ENCODE measurements at regions not wholly inside any gene's neighbourhood (a gene's known extent, or its start where the extent isn't known, plus 50 kb on each side); places are given as distances from the start of the nearest gene placed in this dataset.

DNA sequence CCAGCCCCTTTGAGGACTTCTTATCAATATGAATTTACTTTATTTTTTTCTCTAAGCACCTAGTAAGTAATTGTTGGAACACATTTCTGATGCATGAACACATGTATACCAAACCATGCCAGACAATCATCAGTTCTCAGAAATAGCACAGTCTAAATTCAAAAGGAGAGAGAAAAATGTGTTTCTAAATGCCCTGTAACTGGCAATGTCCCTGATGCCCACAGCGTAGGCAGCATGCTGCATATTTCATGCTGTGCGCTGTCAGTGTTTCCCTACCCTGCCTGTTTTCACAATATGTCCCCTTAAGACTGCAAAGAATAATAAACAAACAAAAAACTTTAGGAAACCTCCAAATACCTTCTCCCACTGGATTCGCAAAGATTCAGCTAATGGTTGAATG, 881.0 kb upstream of the CHAC2 start:
- intact Hi-C loops (cut with DNase I): loop anchor here in 1 of 10 donors (2.0 kb wide), 1 partner anchor 66 kb away; no protein-coding TSS in a partner anchor
- H3K4me1 ChIP-seq: no peaks in the 10 kb centered on the region
- TF ChIP-seq, protein P1, sequence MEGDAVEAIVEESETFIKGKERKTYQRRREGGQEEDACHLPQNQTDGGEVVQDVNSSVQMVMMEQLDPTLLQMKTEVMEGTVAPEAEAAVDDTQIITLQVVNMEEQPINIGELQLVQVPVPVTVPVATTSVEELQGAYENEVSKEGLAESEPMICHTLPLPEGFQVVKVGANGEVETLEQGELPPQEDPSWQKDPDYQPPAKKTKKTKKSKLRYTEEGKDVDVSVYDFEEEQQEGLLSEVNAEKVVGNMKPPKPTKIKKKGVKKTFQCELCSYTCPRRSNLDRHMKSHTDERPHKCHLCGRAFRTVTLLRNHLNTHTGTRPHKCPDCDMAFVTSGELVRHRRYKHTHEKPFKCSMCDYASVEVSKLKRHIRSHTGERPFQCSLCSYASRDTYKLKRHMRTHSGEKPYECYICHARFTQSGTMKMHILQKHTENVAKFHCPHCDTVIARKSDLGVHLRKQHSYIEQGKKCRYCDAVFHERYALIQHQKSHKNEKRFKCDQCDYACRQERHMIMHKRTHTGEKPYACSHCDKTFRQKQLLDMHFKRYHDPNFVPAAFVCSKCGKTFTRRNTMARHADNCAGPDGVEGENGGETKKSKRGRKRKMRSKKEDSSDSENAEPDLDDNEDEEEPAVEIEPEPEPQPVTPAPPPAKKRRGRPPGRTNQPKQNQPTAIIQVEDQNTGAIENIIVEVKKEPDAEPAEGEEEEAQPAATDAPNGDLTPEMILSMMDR (IDR thresholded peaks at IDR 0.05): no peak
- H3K27ac ChIP-seq: no peak overlapping the region
- DNase-seq (no peak), ATAC-seq (no peak)
- no peak overlapping the region for H3K4me3 ChIP-seq
- 92% methylated on average over 3 of the region's 3 CpGs for WGBS, 2 donors
- peaks cover 0 to 14% (median 2%) of the 10 kb centered on the region in 11 donors for H3K9me3 ChIP-seq
- H3K36me3 ChIP-seq: no peaks in the 10 kb centered on the region
- no peaks in the 10 kb centered on the region for H3K27me3 ChIP-seq

DNA sequence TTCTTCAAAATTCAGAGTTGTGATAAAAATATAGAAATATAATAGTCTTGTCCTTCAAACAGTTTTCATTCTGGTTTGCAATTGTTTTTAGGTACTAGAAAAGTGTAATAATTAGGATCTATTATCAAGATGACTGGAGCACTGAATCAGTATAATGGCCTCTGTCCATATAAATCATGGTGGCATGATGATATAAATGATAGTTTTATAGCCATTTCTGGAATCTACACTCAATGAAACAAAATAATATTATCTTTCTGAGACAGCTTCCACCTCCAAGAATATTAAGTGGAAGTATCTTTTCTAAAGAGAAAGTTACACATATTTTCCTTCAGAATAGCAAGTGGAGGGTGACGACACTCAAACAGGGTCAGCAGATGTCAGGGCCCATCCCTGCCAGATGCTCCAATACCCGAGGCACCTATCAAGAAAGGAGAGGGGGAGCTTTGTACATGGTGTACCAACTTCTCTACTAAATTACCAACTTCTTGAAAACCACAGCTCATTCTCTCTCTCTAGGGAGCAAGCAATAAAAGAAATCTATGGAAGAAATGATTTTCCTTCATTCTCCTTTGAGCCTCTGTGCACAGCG, 882.7 kb upstream of the CHAC2 start:
- no peaks in the 10 kb centered on the region for H3K27me3 ChIP-seq
- H3K4me3 ChIP-seq: no peak overlapping the region
- 67 to 78% methylated on average over 3 of the region's 3 CpGs for WGBS, 2 donors
- intact Hi-C loops (cut with DNase I): no loop called here
- H3K9me3 ChIP-seq: no peaks in the 10 kb centered on the region
- DNase-seq: no peak
- no peak for ATAC-seq
- TF ChIP-seq, protein P1 (IDR thresholded peaks at IDR 0.05): no peak
- H3K27ac ChIP-seq: no peak overlapping the region
- H3K36me3 ChIP-seq: no peaks in the 10 kb centered on the region
- H3K4me1 ChIP-seq: no peaks in the 10 kb centered on the region

DNA sequence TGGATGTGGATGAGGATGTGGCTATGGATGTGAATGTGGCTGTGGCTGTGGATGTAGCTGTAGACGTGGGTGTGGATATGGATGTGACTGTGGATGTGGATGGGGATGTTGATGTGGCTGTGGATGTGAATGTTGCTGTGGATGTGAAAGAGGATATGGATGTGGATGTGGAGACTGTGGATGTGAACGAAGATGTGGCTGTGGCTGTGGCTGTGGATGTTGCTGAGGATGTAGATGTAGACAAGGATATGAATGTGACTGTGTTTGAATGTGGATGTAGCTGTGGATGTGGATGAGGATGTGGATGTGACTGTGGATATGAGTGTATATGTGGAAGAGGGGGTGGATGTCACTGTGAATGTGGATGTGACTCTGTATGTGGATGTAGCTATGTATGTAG, 884.6 kb upstream of the CHAC2 start:
- ATAC-seq: no peak

DNA sequence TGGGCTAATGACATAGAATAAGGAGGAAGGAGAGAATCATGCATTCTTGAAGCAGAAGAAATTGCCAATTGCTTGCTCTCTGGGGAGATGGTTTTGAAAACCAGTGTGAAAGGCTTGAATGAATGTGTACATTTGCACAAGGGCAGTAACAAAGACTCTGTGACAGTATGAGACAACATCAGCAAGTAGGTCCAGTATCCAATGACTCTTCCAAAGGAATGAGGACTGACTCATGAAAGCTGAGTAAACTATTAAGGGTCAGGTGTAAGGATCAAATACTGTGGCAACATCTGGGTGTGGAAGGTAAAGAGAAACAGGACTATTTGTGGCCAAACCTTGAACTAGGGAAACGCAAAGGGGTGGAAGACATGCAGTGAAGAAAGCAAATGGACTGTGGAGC, 886.0 kb upstream of the CHAC2 start:
- TF ChIP-seq, protein P1 (IDR thresholded peaks at IDR 0.05): no peak

More for the DNA sequence above, 884.6 kb upstream of the CHAC2 start:
- intact Hi-C loops (cut with DNase I): no loop called here
- 73 to 86% methylated on average over 2 of the region's 2 CpGs for WGBS, 2 donors
- H3K27ac ChIP-seq: no peak overlapping the region
- DNase-seq: no peak
- H3K9me3 ChIP-seq: no peaks in the 10 kb centered on the region
- no peaks in the 10 kb centered on the region for H3K27me3 ChIP-seq
- no peaks in the 10 kb centered on the region for H3K4me1 ChIP-seq
- no peaks in the 10 kb centered on the region for H3K36me3 ChIP-seq
- H3K4me3 ChIP-seq: no peak overlapping the region
- TF ChIP-seq, protein P1 (IDR thresholded peaks at IDR 0.05): no peak

More for the DNA sequence above, 886.0 kb upstream of the CHAC2 start:
- Histone ChIP-seq H3K9me3 (no peaks in the 10 kb centered on the region), H3K27ac (no peak overlapping the region), H3K4me3 (no peak overlapping the region), H3K27me3 (no peaks in the 10 kb centered on the region), H3K4me1 (no peaks in the 10 kb centered on the region), H3K36me3 (no peaks in the 10 kb centered on the region)
- intact Hi-C loops (cut with DNase I): no loop called here
- DNase-seq (no peak), ATAC-seq (no peak)
- 77 to 82% methylated on average over 1 of the region's 1 CpG for WGBS, 2 donors
